GM12878 (cell line): ENCODE measurements at regions not wholly inside any gene's neighbourhood (a gene's known extent, or its start where the extent isn't known, plus 50 kb on each side); places are given as distances from the start of the nearest gene placed in this dataset.

Experiments
- ATAC-seq: fragments of 200-7000 bp; cut with Tn5 transposase; 3 replicates; pipeline ENCODE4 v1.9.1; 2020; ENCODE audit warnings: mild to moderate bottlenecking, moderate library complexity
- BruUV-seq: library from RNA; stranded (reverse); fragments of 400-500 nt; replicated peaks from 2 replicates; lab custom pipeline; 2021; lab: Mats Ljungman, UMichigan
- CTCF ChIA-PET: fragments of 300-600 bp; sonication (Branson Sonifier 250); formaldehyde crosslinking; extraction: SDS; loops from one replicate; lab custom pipeline; 2021; ENCODE audit warnings: inconsistent platforms; lab: Yijun Ruan, JAX
- POLR2A ChIA-PET: fragments of 350-600 bp; formaldehyde crosslinking; extraction: SDS; loops from one replicate; lab custom pipeline; 2021; ENCODE audit warnings: inconsistent platforms; lab: Charles Lee
- RAD21 ChIA-PET: fragments of 300-600 bp; sonication (Branson Sonifier 250); formaldehyde crosslinking; loops from one replicate; lab custom pipeline; 2023; ENCODE audit warnings: antibody characterized with exemption; ENCODE audit not compliant: unreplicated experiment; lab: Charles Lee
- SMC1A ChIA-PET: fragments of 300-600 bp; sonication (Branson Sonifier 250); formaldehyde crosslinking; loops from one replicate; lab custom pipeline; 2023; ENCODE audit not compliant: unreplicated experiment, uncharacterized antibody; lab: Charles Lee
- DNase-seq: peaks from one replicate; pipeline ENCODE4 v3.0.0-alpha.2; 2011; ENCODE audit warnings: low read depth, low spot score
- FAIRE-seq: peaks from 3 replicates; lab custom pipeline; 2011; peaks lifted over from hg19 to GRCh38; lab: Jason Lieb, UNC
- H2AFZ ChIP-seq: 2 replicates; pipeline ENCODE4 v1.6.0; 2011; ENCODE audit warnings: low read depth, low read length, control low read depth; ENCODE audit not compliant: control insufficient read depth
- H3K27ac ChIP-seq: 2 replicates; pipeline ENCODE4 v1.5.1; 2011; ENCODE audit warnings: control low read depth; ENCODE audit not compliant: control insufficient read depth, insufficient read depth
- H3K27me3 ChIP-seq, 2 experiments: replicated peaks in 1 of 2; 2 replicates each; pipeline versions ENCODE4 v1.6.0 to v1.6.1; 2011; ENCODE audit warnings: low read length in 1 of 2; ENCODE audit not compliant: control insufficient read depth in 2 of 2, insufficient read depth in 2 of 2
- H3K36me3 ChIP-seq, 2 experiments: 2 replicates each; pipeline ENCODE4 v1.5.1; 2011; ENCODE audit warnings: low read length in 1 of 2; ENCODE audit not compliant: control insufficient read depth in 2 of 2, insufficient read depth in 2 of 2
- H3K4me1 ChIP-seq: 2 replicates; pipeline ENCODE4 v1.6.1; 2011; ENCODE audit warnings: mild to moderate bottlenecking, low read length, moderate library complexity, mixed read lengths; ENCODE audit not compliant: control insufficient read depth, insufficient read depth
- H3K4me2 ChIP-seq: 2 replicates; pipeline ENCODE4 v1.6.0; 2011; ENCODE audit warnings: control low read depth; ENCODE audit not compliant: control insufficient read depth, insufficient read depth
- H3K4me3 ChIP-seq: fragments of 200-600 bp; sonication (generic); 2 replicates; pipeline ENCODE4 v1.5.1; 2016
- H3K79me2 ChIP-seq: 2 replicates; pipeline ENCODE4 v1.6.0; 2011; ENCODE audit warnings: low read length; ENCODE audit not compliant: control insufficient read depth, insufficient read depth
- H3K9ac ChIP-seq: 2 replicates; pipeline ENCODE4 v1.8.0; 2011; ENCODE audit warnings: low read length, control low read depth, mixed read lengths; ENCODE audit not compliant: control insufficient read depth, insufficient read depth
- H3K9me3 ChIP-seq: replicated peaks from 3 replicates; pipeline ENCODE4 v1.5.1; 2011; ENCODE audit warnings: mild to moderate bottlenecking, low read length; ENCODE audit not compliant: control insufficient read depth, insufficient read depth
- H4K20me1 ChIP-seq: 2 replicates; pipeline ENCODE4 v1.6.0; 2011; ENCODE audit not compliant: control insufficient read depth, insufficient read depth
- BCL11A ChIP-seq: IDR thresholded peaks from 2 replicates; pipeline ENCODE4 v1.6.1; 2011; ENCODE audit warnings: low read depth, low read length
- CBFB ChIP-seq: IDR thresholded peaks from 2 replicates; pipeline ENCODE4 v1.6.1; 2016; ENCODE audit warnings: antibody characterized with exemption, low read depth
- CHD2 ChIP-seq: IDR thresholded peaks from 2 replicates; pipeline ENCODE4 v1.6.1; 2011; ENCODE audit warnings: low read depth, low read length, improper control_type of control experiment, borderline replicate concordance
- CTCF ChIP-seq, 3 experiments: IDR thresholded peaks in 2 of 3; conservative IDR thresholded peaks in 1 of 3; 2 replicates each; pipeline ENCODE4 v1.5.1; 2011; ENCODE audit warnings: low read depth in 3 of 3, low read length in 3 of 3, mild to moderate bottlenecking in 3 of 3, control low read depth in 2 of 3, moderate library complexity in 2 of 3, inconsistent platforms in 1 of 3, mixed read lengths in 1 of 3; ENCODE audit not compliant: control insufficient read depth in 2 of 3, insufficient read depth in 1 of 3; ENCODE audit errors: extremely low read depth in 1 of 3
- IRF5 ChIP-seq: fragments of 450-650 bp; IDR thresholded peaks from 2 replicates; pipeline ENCODE4 v1.6.1; 2017; ENCODE audit warnings: borderline replicate concordance
- NR2C2 ChIP-seq: IDR thresholded peaks from 2 replicates; pipeline ENCODE4 v1.6.1; 2011; ENCODE audit warnings: borderline replicate concordance, low read depth; ENCODE audit not compliant: control insufficient read depth, insufficient read length
- RAD21 ChIP-seq: IDR thresholded peaks from 2 replicates; pipeline ENCODE4 v1.6.1; 2011; ENCODE audit warnings: mild to moderate bottlenecking, low read depth, low read length, moderate library complexity; ENCODE audit not compliant: insufficient read depth
- SMC3 ChIP-seq: IDR thresholded peaks from 2 replicates; pipeline ENCODE4 v1.6.1; 2011; ENCODE audit warnings: low read length, improper control_type of control experiment, borderline replicate concordance
- TCF12 ChIP-seq: IDR thresholded peaks from 2 replicates; pipeline ENCODE4 v1.6.1; 2011; ENCODE audit warnings: low read depth, mild to moderate bottlenecking, low read length
- TCF3 ChIP-seq: IDR thresholded peaks from 2 replicates; pipeline ENCODE4 v1.6.1; 2012; ENCODE audit warnings: low read depth, mild to moderate bottlenecking, low read length, borderline replicate concordance; ENCODE audit not compliant: insufficient read depth
- YY1 ChIP-seq: IDR thresholded peaks from 2 replicates; pipeline ENCODE4 v1.6.1; 2011; ENCODE audit warnings: low read depth, mild to moderate bottlenecking, low read length
- WGBS: methylation state at CpG from one replicate; pipeline ENCODE4 v1.1.6; 2016; ENCODE audit warnings: low lambda C conversion rate; ENCODE audit not compliant: insufficient replicate concordance, insufficient coverage; ENCODE audit errors: missing lambda C conversion rate; 5-methylcytosine and 5-hydroxymethylcytosine counted together
- in situ Hi-C: fragments of 300-500 bp; cut with MboI; formaldehyde crosslinking; loops from 9 replicates; pipeline ENCODE4 v1.14.3; 2018; ENCODE audit warnings: mixed read lengths
- intact Hi-C: fragments of 100-400 bp; cut with micrococcal nuclease; formaldehyde crosslinking; loops from one replicate; pipeline ENCODE4 v1.14.2; 2022; ENCODE audit not compliant: unreplicated experiment

DNA sequence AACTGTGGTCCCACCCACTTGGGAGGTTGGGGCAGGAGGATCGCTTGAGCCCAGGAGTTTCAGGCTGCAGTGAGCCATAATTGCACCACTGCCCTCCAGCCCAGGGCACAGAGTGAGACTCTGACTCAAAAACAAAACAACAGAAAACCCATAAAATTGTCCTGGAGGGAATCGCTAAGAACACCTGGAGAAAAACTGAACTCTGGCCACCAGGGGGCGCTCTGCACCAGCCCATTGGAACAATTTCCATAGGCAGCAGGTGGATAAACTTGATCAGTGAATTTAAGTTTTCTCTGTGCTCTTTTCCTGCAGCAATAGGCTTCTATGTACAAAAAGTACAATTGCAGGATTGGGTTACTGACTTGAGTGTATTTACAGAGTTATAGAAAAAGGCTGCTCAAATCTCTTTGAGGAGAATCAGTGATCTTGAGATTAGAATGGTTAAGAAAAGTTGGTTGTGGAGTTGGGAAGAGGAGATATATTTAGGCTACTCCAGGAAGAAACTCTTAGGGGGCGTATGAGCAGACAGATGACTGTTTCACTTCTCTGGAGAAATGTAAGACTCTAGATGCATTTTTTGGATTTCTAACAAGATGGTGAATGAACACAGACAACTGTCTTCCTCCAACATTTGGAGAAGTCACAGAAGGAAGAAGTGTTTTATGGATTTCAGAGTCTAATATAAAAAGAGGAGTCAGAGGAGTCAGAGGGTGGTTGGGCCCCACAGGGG lies 274.9 kb upstream of the GALNT17 start:
- WGBS, result 0% methylated on average over 4 of the region's 4 CpGs
- peak; percentile 66 for ATAC-seq
- no peak overlapping the region for H3K9ac ChIP-seq
- H2AFZ ChIP-seq, result no peak overlapping the region
- DNase-seq, result peak; percentile 12
- H3K4me1 ChIP-seq, result no peaks in the 10 kb centered on the region
- ChIA-PET SMC1A (interaction anchor here (1.3 kb wide), 1 partner anchor 876 kb away, joined by 6 read pairs; no protein-coding TSS in a partner anchor), CTCF (interaction anchor here (0.8 to 6.0 kb wide), 8 partner anchors 11 to 878 kb away, joined by 3 to 61 read pairs (median 6); no protein-coding TSS in a partner anchor), RAD21 (interaction anchor here (1.0 to 3.1 kb wide), 5 partner anchors 8 to 880 kb away, joined by 3 to 22 read pairs (median 3); no protein-coding TSS in a partner anchor), POLR2A (no interaction called here)
- no TSS peak for BruUV-seq
- TF ChIP-seq BCL11A, result no peak
- TF ChIP-seq RAD21, result peak; percentile 95
- peak; percentile 94 for TF ChIP-seq SMC3
- TF ChIP-seq YY1, result peak; percentile 53; the same call in 1 of the 2 replicates
- TF ChIP-seq TCF12, result peak; percentile 63; the same call in 1 of the 2 replicates
- TF ChIP-seq CBFB, result no peak
- no peak for TF ChIP-seq IRF5
- TF ChIP-seq CTCF (IDR thresholded peaks at IDR 0.05 in 2 of 3, conservative IDR thresholded peaks at IDR 0.05 in 1 of 3; ENCODE audit: control insufficient read depth in 2 of 3, extremely low read depth in 1 of 3, insufficient read depth in 1 of 3, low read depth in 3 of 3, low read length in 3 of 3), result peak; percentile 75 to 82 (median 79)
- TF ChIP-seq NR2C2, result no peak
- TF ChIP-seq CHD2, result no peak
- TF ChIP-seq TCF3, result 0 out of 2 replicates have a peak, but pooled peaks have one; percentile 36
- H3K27ac ChIP-seq, result no peak overlapping the region
- no peaks in the 10 kb centered on the region for H3K36me3 ChIP-seq
- no peak overlapping the region for H3K4me2 ChIP-seq
- no peaks in the 10 kb centered on the region for H3K79me2 ChIP-seq
- intact Hi-C loops, result loop anchor here (1.0 kb wide), 1 partner anchor 876 kb away; no protein-coding TSS in a partner anchor
- no peak overlapping the region for H3K4me3 ChIP-seq
- peak; percentile 23 for FAIRE-seq
- H3K27me3 ChIP-seq, result no peaks in the 10 kb centered on the region
- in situ Hi-C loops, result loop anchor here (5.0 to 25.0 kb wide), 2 partner anchors 880 to 1930 kb away; no protein-coding TSS in a partner anchor
- H4K20me1 ChIP-seq, result no peaks in the 10 kb centered on the region
- H3K9me3 ChIP-seq, result no peaks in the 10 kb centered on the region
